ENCODE measurements at regions not wholly inside any gene's neighbourhood (a gene's known extent, or its start where the extent isn't known, plus 50 kb on each side); places are given as distances from the start of the nearest gene placed in this dataset.

- DNase-seq, result no peak
Measured at GRCh38 chr20:39890697-39891096, 798.3 kb downstream of the MAFB start.

DNA sequence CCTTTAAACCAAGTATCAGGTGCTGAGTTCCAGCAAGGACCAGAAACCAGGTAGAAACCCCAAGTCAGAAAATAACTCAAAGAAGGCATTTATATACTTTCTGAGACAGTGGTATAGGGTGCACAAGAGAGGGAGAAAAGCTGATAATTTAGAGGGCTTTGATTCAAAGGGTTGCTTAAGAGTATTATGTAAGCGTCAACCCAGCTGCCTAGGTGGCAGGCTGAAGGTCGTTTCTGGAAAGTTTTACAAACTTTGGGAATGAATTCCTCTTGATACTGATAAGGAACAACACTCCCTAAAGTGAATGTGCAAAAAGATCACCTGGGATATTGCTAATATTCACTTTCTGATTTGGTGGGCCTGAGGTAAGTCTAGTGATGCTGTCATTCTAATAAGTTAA is 800.7 kb downstream of the MAFB start:
- no peak for DNase-seq

GRCh38 chr20:39886650-39887190 is 802.3 kb downstream of the MAFB start:
- DNase-seq, result no peak

GRCh38 chr20:39885975-39886649 is 802.9 kb downstream of the MAFB start:
- DNase-seq, result no peak

DNA sequence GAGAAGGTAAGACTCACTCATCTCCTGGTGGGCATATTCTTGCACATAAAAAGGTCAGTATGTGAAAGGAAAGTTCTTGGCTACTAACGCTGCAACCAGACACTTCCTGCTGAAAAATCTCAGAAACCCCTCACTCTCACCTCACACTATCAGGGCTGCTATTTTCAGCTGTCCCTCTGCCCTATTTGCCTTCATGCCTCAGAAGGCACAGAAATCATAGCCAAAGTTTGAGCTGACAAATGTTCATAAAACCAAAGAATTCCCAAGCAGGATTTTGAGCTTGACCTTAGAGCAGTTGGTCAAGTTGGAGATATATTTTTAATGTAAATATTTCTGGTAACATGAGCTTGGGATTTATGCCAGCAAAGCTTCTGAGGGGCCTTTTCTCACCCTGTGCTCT is 806.2 kb downstream of the MAFB start:
- no peak for DNase-seq

DNA sequence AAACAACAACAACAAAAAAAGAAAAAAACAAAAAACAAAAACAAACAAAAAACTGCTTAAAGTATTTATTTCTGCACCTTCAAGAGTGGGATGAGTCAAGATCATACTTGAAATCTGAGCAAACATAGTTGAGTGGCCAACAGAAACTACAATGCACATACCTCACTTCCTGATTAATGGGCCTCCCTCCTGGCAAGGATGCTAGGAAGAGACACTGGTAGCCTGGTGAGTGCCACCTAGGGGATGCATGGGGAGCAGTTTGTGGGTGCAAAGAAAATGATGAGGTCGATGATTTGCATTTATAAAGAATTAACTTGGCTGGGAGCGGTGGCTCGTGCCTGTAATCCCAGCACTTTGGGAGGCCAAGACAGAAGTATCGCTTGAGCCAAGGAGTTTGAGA is 808.1 kb downstream of the MAFB start:
- no peak for DNase-seq

DNA sequence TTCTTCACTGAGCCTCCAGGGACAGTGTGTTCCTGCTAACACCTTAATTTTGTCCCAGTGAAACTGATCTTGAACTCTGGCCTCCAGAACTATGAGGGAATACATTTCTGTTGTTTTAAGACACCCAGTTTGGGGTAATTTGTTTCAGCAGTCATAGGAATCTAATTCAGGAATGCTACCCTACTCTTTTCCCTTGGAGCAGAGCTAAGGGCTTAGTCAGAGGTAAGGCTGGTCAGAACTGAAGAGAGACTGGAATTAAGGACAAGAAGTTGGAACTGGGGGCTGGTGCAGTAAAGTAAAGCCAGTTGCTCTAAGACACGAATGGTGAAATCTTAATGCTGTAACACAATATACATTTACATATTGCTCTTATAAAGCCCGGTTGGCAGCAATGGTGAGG is 809.7 kb downstream of the MAFB start:
- DNase-seq, result no peak

DNA sequence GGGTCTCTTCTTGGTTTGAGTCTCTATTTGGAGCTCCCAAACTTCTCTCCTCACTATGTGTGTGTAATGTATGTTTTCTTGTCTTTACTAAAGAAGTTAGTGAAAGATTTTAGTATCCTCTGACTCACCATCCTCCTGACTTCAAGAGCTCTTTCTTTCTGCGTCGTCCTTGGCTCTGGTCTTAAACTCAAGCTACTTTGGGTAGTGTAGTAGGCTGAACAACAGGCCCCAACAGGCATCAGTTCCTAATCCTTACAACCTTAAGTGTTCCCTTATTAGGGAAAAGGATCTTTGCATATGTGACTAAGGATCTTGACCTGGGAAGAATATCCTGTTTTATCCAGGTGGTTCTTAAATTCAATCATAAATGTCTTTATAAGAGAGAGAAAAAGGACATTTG is 810.2 kb downstream of the MAFB start:
- no peak for DNase-seq

- DNase-seq, result no peak
Measured at GRCh38 chr20:39878320-39878719, 810.7 kb downstream of the MAFB start.

DNA sequence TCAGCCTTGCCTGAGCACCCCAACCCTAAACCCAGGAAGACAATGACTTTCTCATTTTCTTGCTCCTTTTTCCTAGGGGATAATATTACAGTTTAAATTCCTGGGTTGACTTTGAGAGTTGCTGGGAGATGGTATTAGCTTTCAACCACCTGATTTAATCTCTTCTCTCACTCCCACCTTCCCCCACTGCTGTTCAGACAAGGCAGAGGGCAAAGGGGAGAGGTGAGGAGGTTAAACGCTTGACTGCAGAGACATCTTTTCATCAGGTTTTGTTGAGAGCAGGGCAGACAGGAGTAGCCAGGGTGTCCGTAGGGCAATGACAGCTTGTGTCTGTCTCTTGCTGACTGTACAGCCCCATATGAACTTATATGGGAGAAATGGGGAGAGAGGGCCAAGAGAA is 811.2 kb downstream of the MAFB start:
- no peak for DNase-seq

DNA sequence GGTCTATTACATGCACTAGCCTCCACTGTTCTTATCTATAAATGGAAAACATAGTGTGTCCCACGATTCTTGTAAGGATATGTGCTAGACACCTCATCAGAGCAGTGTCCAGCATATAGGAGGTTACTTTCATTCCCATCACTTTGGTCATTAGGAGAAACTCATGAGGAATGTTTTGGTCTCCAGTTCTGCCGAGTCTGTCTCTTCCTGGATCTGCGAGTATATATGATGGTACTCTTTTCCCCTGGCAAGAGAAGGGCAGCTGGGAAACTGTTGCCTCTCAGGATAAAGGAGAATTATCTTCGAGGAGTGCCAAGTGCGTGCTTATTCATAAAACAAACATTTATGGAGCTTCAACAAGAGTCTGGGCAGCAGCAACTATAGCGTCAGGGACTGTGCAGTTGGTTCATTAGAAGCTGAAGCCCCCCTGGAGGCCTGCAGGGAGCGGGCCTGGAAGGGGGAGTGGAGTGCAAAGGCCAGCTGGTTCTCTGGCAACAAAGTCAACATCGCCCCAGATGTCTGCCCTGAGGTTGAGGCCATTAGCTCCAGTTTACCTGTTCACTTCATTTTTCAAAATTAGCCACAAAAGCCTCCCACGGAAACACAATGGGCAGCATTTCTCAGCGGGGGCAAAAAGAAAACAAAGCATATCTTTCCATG is 811.9 kb downstream of the MAFB start:
- no peak for DNase-seq

GRCh38 chr20:39875492-39876110 is 813.4 kb downstream of the MAFB start:
- DNase-seq, result no peak

DNA sequence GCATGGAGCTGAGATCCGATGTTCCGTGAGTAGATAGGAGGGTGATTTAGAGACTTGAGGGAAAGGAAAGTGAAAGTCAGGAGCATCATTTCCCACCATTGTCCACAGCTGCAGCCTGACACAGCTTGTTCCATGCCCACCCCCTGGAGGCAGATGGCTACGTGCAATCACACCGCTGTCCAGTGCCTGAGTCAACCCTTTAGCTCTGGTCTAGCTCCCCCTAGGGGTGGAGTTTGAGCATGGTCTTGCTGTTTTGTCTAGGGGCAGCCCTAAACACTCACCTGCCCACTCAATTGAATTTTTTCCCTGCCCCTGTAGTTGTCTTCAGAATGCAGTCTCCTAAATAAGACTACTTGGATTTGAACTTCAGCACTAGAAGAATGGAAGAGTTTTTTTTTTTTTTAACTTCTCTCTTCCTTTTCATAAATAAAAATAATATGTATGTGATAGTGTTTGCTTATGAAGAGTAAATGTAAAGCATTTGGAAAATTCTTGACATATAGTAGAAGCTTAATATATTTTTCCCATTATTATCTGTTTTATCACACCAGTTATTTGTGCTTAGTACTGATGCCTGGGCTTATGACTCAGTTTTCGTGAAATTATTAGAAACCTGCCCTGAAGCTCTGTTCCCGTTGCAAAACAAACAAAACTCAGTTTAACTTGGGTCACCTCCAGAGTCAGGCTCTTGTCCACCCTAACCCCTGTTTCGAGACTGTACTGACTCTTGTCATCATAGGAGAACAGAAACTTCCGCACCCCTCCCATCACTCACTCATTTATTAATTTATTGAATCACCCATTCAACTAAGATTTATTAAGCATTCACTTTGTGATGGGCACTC is 814.8 kb downstream of the MAFB start:
- DNase-seq, result no peak

DNA sequence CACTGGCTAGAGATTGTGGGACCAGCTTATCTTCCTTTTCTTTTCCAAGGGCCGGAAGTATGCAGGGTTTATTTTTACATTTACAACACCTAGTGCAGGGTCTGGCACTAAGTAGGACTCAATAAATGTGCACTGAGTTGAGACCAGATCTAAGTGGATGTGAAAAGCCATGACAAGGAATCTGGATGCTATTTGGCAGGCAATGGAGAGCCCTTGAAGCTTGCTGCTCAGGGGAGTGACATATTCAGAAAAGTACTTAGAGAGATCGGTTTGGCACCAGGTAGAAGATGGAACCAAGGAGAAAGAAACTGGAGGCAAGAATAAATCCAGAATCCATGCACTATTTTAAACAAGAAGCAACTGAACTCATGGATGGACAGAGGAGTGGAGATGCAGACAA is 815.8 kb downstream of the MAFB start:
- DNase-seq, result no peak

DNA sequence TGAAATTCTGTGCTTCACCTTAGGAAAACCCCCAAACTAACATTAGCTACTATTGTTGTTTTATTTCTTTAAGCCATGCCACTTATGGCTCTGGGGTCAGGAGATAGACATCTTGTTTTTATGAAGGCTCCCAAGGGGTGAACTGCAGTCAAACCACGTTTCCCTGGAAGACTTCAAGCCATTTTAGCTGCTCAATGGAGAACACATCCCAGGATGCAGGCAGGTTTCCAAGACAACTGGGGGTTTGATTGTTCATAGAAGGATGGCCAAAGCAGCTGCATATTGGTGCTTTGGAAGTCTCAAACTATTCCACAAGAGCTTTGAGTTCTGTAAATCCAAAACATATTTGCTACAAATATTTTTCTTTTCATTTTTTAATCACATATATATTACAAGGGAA is 818.0 kb downstream of the MAFB start:
- DNase-seq, result no peak

DNA sequence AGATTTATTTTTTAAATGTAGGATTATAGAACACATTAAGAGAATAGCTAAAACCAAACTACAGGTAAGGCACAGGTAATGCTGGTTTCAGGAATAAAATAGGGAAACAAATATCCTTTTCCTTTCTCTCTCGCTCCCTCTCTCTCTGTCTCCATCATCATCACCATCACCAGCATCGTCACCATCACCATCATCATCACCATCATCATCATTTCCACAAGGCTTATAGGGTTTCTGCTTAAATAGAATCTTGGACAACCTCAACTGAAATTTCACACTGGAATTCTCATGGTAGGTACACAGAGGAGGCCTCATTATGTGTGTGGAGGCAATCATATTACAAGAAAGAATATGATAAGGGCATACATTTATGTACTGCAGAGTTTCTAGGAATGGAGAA is 823.6 kb downstream of the MAFB start:
- DNase-seq, result no peak

GRCh38 chr20:39862470-39862891 is 826.6 kb downstream of the MAFB start:
- DNase-seq, result no peak

- no peak for DNase-seq
Measured at GRCh38 chr20:39861381-39861780, 827.7 kb downstream of the MAFB start.

GRCh38 chr20:39857835-39858234 is 831.2 kb downstream of the MAFB start:
- no peak for DNase-seq

DNA sequence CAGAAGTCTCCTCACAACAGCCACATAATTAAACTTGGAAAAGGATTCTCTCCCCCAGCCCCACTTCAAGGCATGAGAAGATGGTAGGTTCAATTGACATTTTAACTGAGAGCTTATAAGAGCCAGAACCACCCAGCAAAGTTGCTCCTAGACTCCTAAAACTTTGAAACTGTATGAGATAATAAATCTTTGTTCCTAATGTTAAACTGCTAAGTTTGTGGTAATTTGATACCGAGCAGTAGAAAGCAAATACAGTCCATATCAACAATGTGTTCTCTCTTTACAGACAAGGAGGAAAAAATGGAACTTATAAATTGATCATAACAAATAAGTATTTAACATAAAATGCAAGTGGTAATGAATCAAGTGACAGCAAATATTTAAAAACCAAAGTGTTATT is 831.8 kb downstream of the MAFB start:
- no peak for DNase-seq

- no peak for DNase-seq
Measured at GRCh38 chr20:39855799-39856198, 833.2 kb downstream of the MAFB start.

DNA sequence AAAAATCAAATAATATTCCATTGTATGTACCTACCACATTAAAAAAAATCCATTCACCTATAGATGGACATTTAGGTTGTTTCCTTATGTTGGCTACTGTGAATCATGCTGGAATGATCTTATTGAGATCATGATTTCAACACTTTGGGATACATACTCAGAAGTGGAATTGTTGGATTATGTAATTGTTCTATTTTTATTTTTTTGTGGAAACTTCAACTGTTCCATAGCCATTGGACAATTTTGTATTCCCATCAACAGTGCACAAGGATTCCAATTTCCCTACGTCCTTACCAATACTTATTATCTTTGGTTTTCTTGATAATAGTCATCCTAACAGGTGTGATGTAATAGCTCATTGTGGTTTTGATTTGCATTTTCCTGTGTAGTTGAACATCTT is 834.0 kb downstream of the MAFB start:
- DNase-seq, result no peak

GRCh38 chr20:39853636-39854035 is 835.4 kb downstream of the MAFB start:
- DNase-seq, result no peak

Measured in 8988T (cell line).